ENCODE measurements at regions not wholly inside any gene's neighbourhood (a gene's known extent, or its start where the extent isn't known, plus 50 kb on each side); places are given as distances from the start of the nearest gene placed in this dataset.

GRCh38 chr2:203626952-203627681, 79.3 kb upstream of the CD28 start:
- Histone ChIP-seq H3K27me3 (no peaks in the 10 kb centered on the region), H3K36me3 (no peaks in the 10 kb centered on the region), H3K27ac (peak overlapping the region; percentile 31 to 68 (median 50)), H3K4me1 (peaks cover 5 to 25% (median 12%) of the 10 kb centered on the region in 3 donors), H3K4me3 (no peak overlapping the region), H3K9me3 (no peaks in the 10 kb centered on the region)
- ATAC-seq: peak; percentile 85
- TF ChIP-seq POLR2AphosphoS5 (IDR thresholded peaks at IDR 0.05) (peak; percentile 58), EP300 (IDR thresholded peaks at IDR 0.05) (no peak)
- whole genome bisulfite sequencing, 2 donors (ENCODE audit: low coverage in 1 of 2): 13 to 15% methylated on average over 2 of the region's 2 CpGs

GRCh38 chr2:203629699-203630098, 76.7 kb upstream of the CD28 start:
- no peak overlapping the region for H3K27ac ChIP-seq
- H3K36me3 ChIP-seq: no peaks in the 10 kb centered on the region
- 96 to 100% methylated on average over 1 to 2 of the region's 2 CpGs for WGBS, 2 donors (ENCODE audit: low coverage in 1 of 2)
- no peaks in the 10 kb centered on the region for H3K9me3 ChIP-seq
- no peaks in the 10 kb centered on the region for H3K27me3 ChIP-seq
- no peak for ATAC-seq
- TF ChIP-seq EP300 (IDR thresholded peaks at IDR 0.05): no peak
- no peak for TF ChIP-seq CTCF (IDR thresholded peaks at IDR 0.05)
- TF ChIP-seq POLR2A (IDR thresholded peaks at IDR 0.05): no peak
- TF ChIP-seq POLR2AphosphoS5 (IDR thresholded peaks at IDR 0.05): no peak
- H3K4me1 ChIP-seq: peaks cover 5 to 25% (median 12%) of the 10 kb centered on the region in 3 donors
- H3K4me3 ChIP-seq: no peak overlapping the region

- WGBS, 2 donors (ENCODE audit: low coverage in 1 of 2): 81 to 87% methylated on average over 7 to 8 of the region's 8 CpGs
- Histone ChIP-seq H3K36me3 (no peaks in the 10 kb centered on the region), H3K27ac (no peak overlapping the region), H3K27me3 (no peaks in the 10 kb centered on the region), H3K4me1 (peaks cover 5 to 20% (median 10%) of the 10 kb centered on the region in 3 donors), H3K4me3 (no peak overlapping the region), H3K9me3 (no peaks in the 10 kb centered on the region)
- TF ChIP-seq EP300 (IDR thresholded peaks at IDR 0.05) (no peak), POLR2AphosphoS5 (IDR thresholded peaks at IDR 0.05) (no peak), CTCF (IDR thresholded peaks at IDR 0.05) (no peak), POLR2A (IDR thresholded peaks at IDR 0.05) (no peak)
- no peak for ATAC-seq
Observed at GRCh38 chr2:203631068-203631757, 75.2 kb upstream of the CD28 start.

GRCh38 chr2:203636588-203637470, 69.6 kb upstream of the CD28 start:
- peaks cover 0 to 6% (median 0%) of the 10 kb centered on the region in 3 donors for H3K4me1 ChIP-seq
- peak overlapping the region in 3 of 4 donors; percentile 13 to 44 (median 19) for H3K27ac ChIP-seq
- no peaks in the 10 kb centered on the region for H3K9me3 ChIP-seq
- ATAC-seq: peak; percentile 34
- no peaks in the 10 kb centered on the region for H3K27me3 ChIP-seq
- H3K4me3 ChIP-seq: no peak overlapping the region
- TF ChIP-seq CTCF (IDR thresholded peaks at IDR 0.05): no peak
- TF ChIP-seq POLR2A (IDR thresholded peaks at IDR 0.05): no peak
- no peak for TF ChIP-seq POLR2AphosphoS5 (IDR thresholded peaks at IDR 0.05)
- no peak for TF ChIP-seq EP300 (IDR thresholded peaks at IDR 0.05)
- 52 to 68% methylated on average over 2 to 3 of the region's 3 CpGs for WGBS, 2 donors (ENCODE audit: low coverage in 1 of 2)
- no peaks in the 10 kb centered on the region for H3K36me3 ChIP-seq
